ENCODE measurements at regions not wholly inside any gene's neighbourhood (a gene's known extent, or its start where the extent isn't known, plus 50 kb on each side); places are given as distances from the start of the nearest gene placed in this dataset.

DNA sequence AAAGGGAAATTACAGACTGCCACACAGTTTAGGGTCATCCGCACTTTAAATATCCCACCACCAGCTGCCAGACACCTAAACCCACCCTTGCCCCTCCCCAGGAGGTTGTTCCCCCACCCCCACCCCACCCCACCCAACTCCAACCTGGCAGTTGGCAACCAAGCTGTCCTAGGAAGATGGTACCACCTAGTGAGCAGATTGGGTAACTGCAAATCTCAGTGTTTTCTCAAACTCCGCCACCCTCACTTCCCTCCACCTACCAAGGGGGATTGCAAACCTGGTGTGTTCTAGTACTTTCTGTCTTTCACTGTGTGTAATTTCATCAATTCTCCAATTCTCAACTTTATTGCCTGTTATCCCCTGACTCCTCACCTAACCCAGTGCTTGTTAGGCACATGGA is 323.8 kb upstream of the IRX2 start:
- Histone ChIP-seq H3K9me2 (ENCODE audit: insufficient read depth) (no peaks in the 10 kb centered on the region), H3K9me3 (ENCODE audit: insufficient read depth, low read depth) (peaks cover 7% of the 10 kb centered on the region; the same call in 1 of the 2 replicates), H4K20me1 (ENCODE audit: insufficient read depth) (no peaks in the 10 kb centered on the region), H3K4me3 (no peak overlapping the region), H3F3A (ENCODE audit: insufficient read depth, low read depth) (no peaks in the 10 kb centered on the region), H3K79me2 (ENCODE audit: low read depth) (no peaks in the 10 kb centered on the region), H3K4me2 (no peak overlapping the region), H2AFZ (no peak overlapping the region), H3K4me1 (replicated peaks; ENCODE audit: insufficient read depth) (no peaks in the 10 kb centered on the region), H3K36me3 (ENCODE audit: low read depth) (no peaks in the 10 kb centered on the region), H3K27me3 (ENCODE audit: insufficient read depth, low read depth) (peaks cover 38% of the 10 kb centered on the region), H3K27ac (no peak overlapping the region)
- no TSS peak for BruUV-seq (replicated peaks)
- TF ChIP-seq, protein P1, sequence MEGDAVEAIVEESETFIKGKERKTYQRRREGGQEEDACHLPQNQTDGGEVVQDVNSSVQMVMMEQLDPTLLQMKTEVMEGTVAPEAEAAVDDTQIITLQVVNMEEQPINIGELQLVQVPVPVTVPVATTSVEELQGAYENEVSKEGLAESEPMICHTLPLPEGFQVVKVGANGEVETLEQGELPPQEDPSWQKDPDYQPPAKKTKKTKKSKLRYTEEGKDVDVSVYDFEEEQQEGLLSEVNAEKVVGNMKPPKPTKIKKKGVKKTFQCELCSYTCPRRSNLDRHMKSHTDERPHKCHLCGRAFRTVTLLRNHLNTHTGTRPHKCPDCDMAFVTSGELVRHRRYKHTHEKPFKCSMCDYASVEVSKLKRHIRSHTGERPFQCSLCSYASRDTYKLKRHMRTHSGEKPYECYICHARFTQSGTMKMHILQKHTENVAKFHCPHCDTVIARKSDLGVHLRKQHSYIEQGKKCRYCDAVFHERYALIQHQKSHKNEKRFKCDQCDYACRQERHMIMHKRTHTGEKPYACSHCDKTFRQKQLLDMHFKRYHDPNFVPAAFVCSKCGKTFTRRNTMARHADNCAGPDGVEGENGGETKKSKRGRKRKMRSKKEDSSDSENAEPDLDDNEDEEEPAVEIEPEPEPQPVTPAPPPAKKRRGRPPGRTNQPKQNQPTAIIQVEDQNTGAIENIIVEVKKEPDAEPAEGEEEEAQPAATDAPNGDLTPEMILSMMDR (conservative IDR thresholded peaks at IDR 0.05): peak; percentile 44; the same call in 1 of the 2 replicates
- TF ChIP-seq EZH2 (IDR thresholded peaks at IDR 0.05; ENCODE audit: low read depth): no peak
- no peak for DNase-seq
- ChIA-PET POLR2A (ENCODE audit: unreplicated experiment) (no interaction called here), CTCF (no interaction called here)
- intact Hi-C loops (cut with micrococcal nuclease; ENCODE audit: unreplicated experiment): no loop called here

DNA sequence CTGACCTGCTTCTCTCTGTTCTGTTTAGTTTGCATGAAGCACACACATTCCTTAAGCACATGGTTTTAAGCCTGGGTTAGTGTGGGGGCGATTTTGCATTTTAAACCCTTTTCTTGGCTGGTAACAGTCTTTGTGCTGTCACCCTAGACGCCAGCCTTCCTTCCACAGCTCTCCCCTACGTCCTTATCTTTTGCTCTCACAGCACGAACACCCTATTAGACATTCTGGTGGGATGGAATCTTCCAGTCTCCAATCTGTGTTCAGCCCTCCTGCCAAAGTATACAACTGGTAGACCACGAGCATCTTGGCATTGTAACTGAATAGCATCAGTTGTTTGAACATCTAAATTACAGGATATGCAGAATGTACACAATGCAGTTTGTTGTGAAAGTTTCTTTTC is 316.9 kb upstream of the IRX2 start:
- no peaks in the 10 kb centered on the region for H3F3A ChIP-seq (ENCODE audit: insufficient read depth, low read depth)
- H3K79me2 ChIP-seq (ENCODE audit: low read depth): no peaks in the 10 kb centered on the region
- intact Hi-C loops (cut with micrococcal nuclease; ENCODE audit: unreplicated experiment): no loop called here
- no peak overlapping the region for H3K27ac ChIP-seq
- no peak for TF ChIP-seq EZH2 (IDR thresholded peaks at IDR 0.05; ENCODE audit: low read depth)
- TF ChIP-seq, protein P1 (conservative IDR thresholded peaks at IDR 0.05): no peak
- CTCF ChIA-PET: no interaction called here
- no peaks in the 10 kb centered on the region for H3K9me3 ChIP-seq (ENCODE audit: insufficient read depth, low read depth)
- BruUV-seq (replicated peaks): no TSS peak
- no peaks in the 10 kb centered on the region for H3K4me1 ChIP-seq (replicated peaks; ENCODE audit: insufficient read depth)
- H3K4me3 ChIP-seq: no peak overlapping the region
- no peak overlapping the region for H2AFZ ChIP-seq
- no peaks in the 10 kb centered on the region for H3K36me3 ChIP-seq (ENCODE audit: low read depth)
- peaks cover 38% of the 10 kb centered on the region for H3K27me3 ChIP-seq (ENCODE audit: insufficient read depth, low read depth)
- H4K20me1 ChIP-seq (ENCODE audit: insufficient read depth): no peaks in the 10 kb centered on the region
- DNase-seq: no peak
- POLR2A ChIA-PET (ENCODE audit: unreplicated experiment): no interaction called here
- H3K4me2 ChIP-seq: no peak overlapping the region
- no peaks in the 10 kb centered on the region for H3K9me2 ChIP-seq (ENCODE audit: insufficient read depth)

DNA sequence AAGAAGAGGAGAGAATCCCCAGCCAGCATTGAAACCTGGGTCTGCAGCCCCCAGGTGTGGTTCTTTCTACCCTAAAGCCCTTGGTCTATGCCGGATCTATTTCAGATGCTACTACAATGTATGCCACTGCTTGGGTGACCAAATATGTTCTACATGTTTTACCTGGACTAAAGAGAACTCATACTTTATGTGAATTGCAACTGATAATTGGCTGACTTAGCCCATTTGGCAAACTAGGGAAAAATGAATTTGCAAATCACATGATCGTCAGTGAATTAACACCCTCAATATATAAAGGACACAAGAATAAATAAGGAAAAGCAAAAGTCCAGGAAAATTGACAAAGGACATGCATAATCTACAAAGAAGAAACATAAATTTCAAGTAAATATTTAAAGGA is 308.8 kb upstream of the IRX2 start:
- H3K27ac ChIP-seq: no peak overlapping the region
- H3F3A ChIP-seq (ENCODE audit: insufficient read depth, low read depth): no peaks in the 10 kb centered on the region
- peaks cover 61% of the 10 kb centered on the region for H3K27me3 ChIP-seq (ENCODE audit: insufficient read depth, low read depth)
- H3K4me2 ChIP-seq: no peak overlapping the region
- H3K36me3 ChIP-seq (ENCODE audit: low read depth): no peaks in the 10 kb centered on the region
- H4K20me1 ChIP-seq (ENCODE audit: insufficient read depth): no peaks in the 10 kb centered on the region; the same call in 1 of the 2 replicates
- no peaks in the 10 kb centered on the region for H3K79me2 ChIP-seq (ENCODE audit: low read depth)
- TF ChIP-seq, protein P1 (conservative IDR thresholded peaks at IDR 0.05): no peak
- TF ChIP-seq EZH2 (IDR thresholded peaks at IDR 0.05; ENCODE audit: low read depth): no peak
- H3K4me1 ChIP-seq (replicated peaks; ENCODE audit: insufficient read depth): no peaks in the 10 kb centered on the region
- H3K9me3 ChIP-seq (ENCODE audit: insufficient read depth, low read depth): no peaks in the 10 kb centered on the region; the same call in 1 of the 2 replicates
- ChIA-PET POLR2A (ENCODE audit: unreplicated experiment) (no interaction called here), CTCF (no interaction called here)
- intact Hi-C loops (cut with micrococcal nuclease; ENCODE audit: unreplicated experiment): no loop called here
- no peak for DNase-seq
- BruUV-seq (replicated peaks): no TSS peak
- H3K9me2 ChIP-seq (ENCODE audit: insufficient read depth): no peaks in the 10 kb centered on the region
- H2AFZ ChIP-seq: no peak overlapping the region
- H3K4me3 ChIP-seq: no peak overlapping the region
